Hematopoietic multipotent progenitor cell treated with erythropoietin and hydrocortisone succinate and interleukin-3 and kit ligand, for 17 days (in vitro differentiated cells): ENCODE measurements at regions not wholly inside any gene's neighbourhood (a gene's known extent, or its start where the extent isn't known, plus 50 kb on each side); places are given as distances from the start of the nearest gene placed in this dataset.

Source experiments
- DNase-seq: peaks from one replicate; pipeline ENCODE4 v3.0.0-alpha.2; 2015; ENCODE audit warnings: low spot score

GRCh38 chr15:25959100-25959499, 96.0 kb upstream of the ATP10A start:
- DNase-seq, result no peak

- DNase-seq, result no peak
Measured at GRCh38 chr15:25955628-25956027, 92.5 kb upstream of the ATP10A start.

- no peak for DNase-seq
Measured at GRCh38 chr15:25954398-25954797, 91.3 kb upstream of the ATP10A start.

- no peak for DNase-seq
Measured at GRCh38 chr15:25950014-25950413, 86.9 kb upstream of the ATP10A start.

GRCh38 chr15:25947323-25948314, 84.5 kb upstream of the ATP10A start:
- no peak for DNase-seq

GRCh38 chr15:25946241-25946805, 83.2 kb upstream of the ATP10A start:
- DNase-seq, result no peak

GRCh38 chr15:25944386-25944785, 81.3 kb upstream of the ATP10A start:
- no peak for DNase-seq

GRCh38 chr15:25943831-25944230, 80.7 kb upstream of the ATP10A start:
- no peak for DNase-seq

GRCh38 chr15:25939122-25939521, 76.0 kb upstream of the ATP10A start:
- no peak for DNase-seq

GRCh38 chr15:25937796-25938195, 74.7 kb upstream of the ATP10A start:
- no peak for DNase-seq

GRCh38 chr15:25936004-25936403, 72.9 kb upstream of the ATP10A start:
- DNase-seq, result no peak

- DNase-seq, result no peak
Measured at GRCh38 chr15:25933456-25934158, 70.5 kb upstream of the ATP10A start.

GRCh38 chr15:25932696-25933095, 69.6 kb upstream of the ATP10A start:
- no peak for DNase-seq

- DNase-seq, result no peak
Measured at GRCh38 chr15:25931851-25932250, 68.7 kb upstream of the ATP10A start.

GRCh38 chr15:25930931-25931330, 67.8 kb upstream of the ATP10A start:
- no peak for DNase-seq
